HG03045 (cell line): ENCODE measurements at regions not wholly inside any gene's neighbourhood (a gene's known extent, or its start where the extent isn't known, plus 50 kb on each side); places are given as distances from the start of the nearest gene placed in this dataset.
"Not testable (repeated sequence)": the region's sequence is repeated elsewhere in the genome, so short reads cannot be mapped to it uniquely, and the experiment has no call there.

Experiments
- ATAC-seq: cut with Tn5 transposase; IDR thresholded peaks from one replicate; pipeline ENCODE4 v1.9.1; 2021; ENCODE audit warnings: mild to moderate bottlenecking, moderate library complexity; ENCODE audit not compliant: unreplicated experiment

- no peak for ATAC-seq
Observed at GRCh38 chr2:117339980-117340379, 474.5 kb upstream of the DDX18 start.

GRCh38 chr2:117341690-117342089 is 472.8 kb upstream of the DDX18 start:
- ATAC-seq: no peak

GRCh38 chr2:117342415-117342814 is 472.1 kb upstream of the DDX18 start:
- no peak for ATAC-seq

- no peak for ATAC-seq
Observed at GRCh38 chr2:117349687-117350086, 464.8 kb upstream of the DDX18 start.

- no peak for ATAC-seq
Observed at GRCh38 chr2:117351396-117351795, 463.1 kb upstream of the DDX18 start.

- no peak for ATAC-seq
Observed at GRCh38 chr2:117359266-117359914, 455.1 kb upstream of the DDX18 start.

- no peak for ATAC-seq
Observed at GRCh38 chr2:117360586-117360985, 453.9 kb upstream of the DDX18 start.

- no peak for ATAC-seq
Observed at GRCh38 chr2:117378653-117379052, 435.8 kb upstream of the DDX18 start.

GRCh38 chr2:117379928-117380327 is 434.6 kb upstream of the DDX18 start:
- no peak for ATAC-seq

- ATAC-seq: not testable (repeated sequence)
Observed at GRCh38 chr2:117383997-117384396, 430.5 kb upstream of the DDX18 start.

- ATAC-seq: no peak
Observed at GRCh38 chr2:117396161-117396560, 418.3 kb upstream of the DDX18 start.

- no peak for ATAC-seq
Observed at GRCh38 chr2:117401582-117401981, 412.9 kb upstream of the DDX18 start.

GRCh38 chr2:117406443-117406842 is 408.0 kb upstream of the DDX18 start:
- no peak for ATAC-seq

GRCh38 chr2:117407746-117408145 is 406.7 kb upstream of the DDX18 start:
- no peak for ATAC-seq

- ATAC-seq: no peak
Observed at GRCh38 chr2:117409443-117409842, 405.0 kb upstream of the DDX18 start.

GRCh38 chr2:117411983-117412382 is 402.5 kb upstream of the DDX18 start:
- ATAC-seq: no peak

- no peak for ATAC-seq
Observed at GRCh38 chr2:117432746-117433145, 381.7 kb upstream of the DDX18 start.

- no peak for ATAC-seq
Observed at GRCh38 chr2:117436697-117437096, 377.8 kb upstream of the DDX18 start.

GRCh38 chr2:117470311-117471095 is 344.0 kb upstream of the DDX18 start:
- no peak for ATAC-seq

GRCh38 chr2:117481608-117482007 is 332.9 kb upstream of the DDX18 start:
- ATAC-seq: no peak

GRCh38 chr2:117485588-117485987 is 328.9 kb upstream of the DDX18 start:
- ATAC-seq: no peak

- no peak for ATAC-seq
Observed at GRCh38 chr2:117486081-117486480, 328.4 kb upstream of the DDX18 start.
